H9 (cell line): ENCODE measurements at regions not wholly inside any gene's neighbourhood (a gene's known extent, or its start where the extent isn't known, plus 50 kb on each side); places are given as distances from the start of the nearest gene placed in this dataset.

Source experiments
- DNase-seq: peaks from one replicate; pipeline ENCODE4 v3.0.0-alpha.2; 2017
- H2AFZ ChIP-seq: one replicate; pipeline ENCODE4 v1.6.1; 2013; ENCODE audit warnings: mild to moderate bottlenecking, low read length, control low read depth, moderate library complexity
- H2AK5ac ChIP-seq: 2 replicates; pipeline ENCODE4 v1.6.1; 2013; ENCODE audit warnings: low read length, control low read depth, mixed read lengths; ENCODE audit not compliant: insufficient read length
- H2BK120ac ChIP-seq: one replicate; pipeline ENCODE4 v1.6.1; 2013; ENCODE audit warnings: low read depth, mild to moderate bottlenecking, low read length, control low read depth, inconsistent platforms; ENCODE audit not compliant: poor library complexity, severe bottlenecking
- H2BK12ac ChIP-seq: 2 replicates; pipeline ENCODE4 v1.6.1; 2013; ENCODE audit warnings: low read length, control low read depth, mixed read lengths, low read depth; ENCODE audit not compliant: insufficient read length
- H2BK15ac ChIP-seq: 2 replicates; pipeline ENCODE4 v1.6.1; 2013; ENCODE audit warnings: low read depth, low read length, control low read depth
- H2BK20ac ChIP-seq: one replicate; pipeline ENCODE4 v1.6.1; 2013; ENCODE audit warnings: low read depth, mild to moderate bottlenecking, low read length, control low read depth, inconsistent platforms; ENCODE audit not compliant: poor library complexity, severe bottlenecking
- H2BK5ac ChIP-seq: 2 replicates; pipeline ENCODE4 v1.6.1; 2013; ENCODE audit warnings: low read length, control low read depth, mixed read lengths; ENCODE audit not compliant: insufficient read length
- H3K14ac ChIP-seq: 2 replicates; pipeline ENCODE4 v1.6.1; 2013; ENCODE audit warnings: low read length, control low read depth; ENCODE audit not compliant: insufficient read depth
- H3K18ac ChIP-seq: 2 replicates; pipeline ENCODE4 v1.6.1; 2013; ENCODE audit warnings: low read depth, mild to moderate bottlenecking, mixed read lengths, low read length, control low read depth; ENCODE audit not compliant: insufficient read length
- H3K23ac ChIP-seq: 2 replicates; pipeline ENCODE4 v1.6.1; 2013; ENCODE audit warnings: low read length, control low read depth, mixed read lengths, low read depth; ENCODE audit not compliant: insufficient read length
- H3K23me2 ChIP-seq: 2 replicates; pipeline ENCODE4 v1.6.1; 2013; ENCODE audit warnings: low read depth, mild to moderate bottlenecking, mixed read lengths, low read length, control low read depth; ENCODE audit not compliant: insufficient read length, poor library complexity, severe bottlenecking
- H3K27ac ChIP-seq: 2 replicates; pipeline ENCODE4 v1.5.1; 2013; ENCODE audit warnings: low read length, control low read depth, mixed read lengths, low read depth; ENCODE audit not compliant: insufficient read length
- H3K27me3 ChIP-seq: 2 replicates; pipeline ENCODE4 v1.6.1; 2013; ENCODE audit warnings: low read length, control low read depth, inconsistent platforms; ENCODE audit not compliant: insufficient read depth
- H3K4ac ChIP-seq: 2 replicates; pipeline ENCODE4 v1.6.1; 2013; ENCODE audit warnings: low read depth, mild to moderate bottlenecking, control low read depth, inconsistent platforms, low read length, moderate library complexity
- H3K4me1 ChIP-seq: 2 replicates; pipeline ENCODE4 v1.6.1; 2013; ENCODE audit warnings: low read length, control low read depth, inconsistent platforms; ENCODE audit not compliant: insufficient read depth
- H3K4me2 ChIP-seq: 2 replicates; pipeline ENCODE4 v1.6.1; 2013; ENCODE audit warnings: low read length, control low read depth, mixed read lengths; ENCODE audit not compliant: insufficient read length, insufficient read depth
- H3K56ac ChIP-seq: 2 replicates; pipeline ENCODE4 v1.6.1; 2013; ENCODE audit warnings: low read depth, mild to moderate bottlenecking, mixed read lengths, low read length, control low read depth; ENCODE audit not compliant: insufficient read length
- H3K79me1 ChIP-seq: 2 replicates; pipeline ENCODE4 v1.6.1; 2013; ENCODE audit warnings: low read depth, mild to moderate bottlenecking, moderate library complexity, low read length, control low read depth, inconsistent platforms; ENCODE audit not compliant: insufficient read depth, poor library complexity, severe bottlenecking
- H3K79me2 ChIP-seq: 2 replicates; pipeline ENCODE4 v1.6.1; 2013; ENCODE audit warnings: low read length, control low read depth, inconsistent platforms; ENCODE audit not compliant: insufficient read depth
- H3K9ac ChIP-seq: 2 replicates; pipeline ENCODE4 v1.6.1; 2013; ENCODE audit warnings: low read length, control low read depth, mixed read lengths; ENCODE audit not compliant: insufficient read length; ENCODE audit errors: extremely low read depth
- H3K9me3 ChIP-seq: one replicate; pipeline ENCODE4 v1.6.1; 2013; ENCODE audit warnings: low read depth, low read length, inconsistent platforms; ENCODE audit not compliant: control insufficient read depth
- H3T11ph ChIP-seq: one replicate; pipeline ENCODE4 v1.6.1; 2013; ENCODE audit warnings: mild to moderate bottlenecking, low read length, control low read depth, inconsistent platforms
- H4K20me1 ChIP-seq: one replicate; pipeline ENCODE4 v1.6.1; 2013; ENCODE audit not compliant: control insufficient read depth, insufficient read length, insufficient read depth
- H4K5ac ChIP-seq: 2 replicates; pipeline ENCODE4 v1.6.1; 2013; ENCODE audit warnings: low read depth, mild to moderate bottlenecking, mixed read lengths, low read length, control low read depth; ENCODE audit not compliant: insufficient read length
- H4K8ac ChIP-seq: replicated peaks from 2 replicates; pipeline ENCODE4 v1.6.1; 2013; ENCODE audit warnings: low read length, control low read depth, mixed read lengths, low read depth; ENCODE audit not compliant: insufficient read length
- H4K91ac ChIP-seq: 2 replicates; pipeline ENCODE4 v1.6.1; 2013; ENCODE audit warnings: low read depth, mild to moderate bottlenecking, moderate library complexity, mixed read lengths, low read length, control low read depth; ENCODE audit not compliant: insufficient read length
- H3K27ac Mint-ChIP-seq, 3 experiments: 2 replicates in 2 of 3; 3 replicates in 1 of 3; pipeline ENCODE4 v1.8.0; 2020 to 2021; ENCODE audit warnings: mixed read lengths in 3 of 3, mild to moderate bottlenecking in 1 of 3, moderate library complexity in 1 of 3
- H3K27me3 Mint-ChIP-seq: 2 replicates; pipeline ENCODE4 v1.8.0; 2021; ENCODE audit warnings: low read depth, mild to moderate bottlenecking, moderate library complexity, mixed read lengths
- H3K36me3 Mint-ChIP-seq, 3 experiments: 2 replicates in 2 of 3; 3 replicates in 1 of 3; pipeline ENCODE4 v1.8.0; 2020 to 2021; ENCODE audit warnings: low read depth in 3 of 3, mixed read lengths in 3 of 3; ENCODE audit not compliant: insufficient read depth in 1 of 3
- H3K4me1 Mint-ChIP-seq, 2 experiments: 2 replicates each; pipeline ENCODE4 v1.8.0; 2020; ENCODE audit warnings: mixed read lengths in 2 of 2
- H3K4me3 Mint-ChIP-seq, 2 experiments: 2 replicates in 1 of 2; 3 replicates in 1 of 2; pipeline ENCODE4 v1.8.0; 2020 to 2021; ENCODE audit warnings: mild to moderate bottlenecking in 2 of 2, mixed read lengths in 2 of 2, moderate library complexity in 1 of 2
- H3K9me3 Mint-ChIP-seq, 2 experiments: 2 replicates in 1 of 2; 3 replicates in 1 of 2; pipeline ENCODE4 v1.8.0; 2020; ENCODE audit warnings: mild to moderate bottlenecking in 2 of 2, mixed read lengths in 2 of 2, moderate library complexity in 1 of 2
- CTCF ChIP-seq: fragments of 200-600 bp; sonication (generic); conservative IDR thresholded peaks from 3 replicates; pipeline ENCODE4 v1.8.0; 2021; ENCODE audit warnings: antibody characterized with exemption, mild to moderate bottlenecking
- WGBS: extraction: QIAGEN DNeasy Blood & Tissue Kit; methylation state at CpG from one replicate; pipeline ENCODE4 v1.1.7; 2013; ENCODE audit warnings: missing lambda C conversion rate, low lambda C conversion rate, mixed read lengths; ENCODE audit not compliant: insufficient read length; ENCODE audit errors: extremely low coverage; 5-methylcytosine and 5-hydroxymethylcytosine counted together

DNA sequence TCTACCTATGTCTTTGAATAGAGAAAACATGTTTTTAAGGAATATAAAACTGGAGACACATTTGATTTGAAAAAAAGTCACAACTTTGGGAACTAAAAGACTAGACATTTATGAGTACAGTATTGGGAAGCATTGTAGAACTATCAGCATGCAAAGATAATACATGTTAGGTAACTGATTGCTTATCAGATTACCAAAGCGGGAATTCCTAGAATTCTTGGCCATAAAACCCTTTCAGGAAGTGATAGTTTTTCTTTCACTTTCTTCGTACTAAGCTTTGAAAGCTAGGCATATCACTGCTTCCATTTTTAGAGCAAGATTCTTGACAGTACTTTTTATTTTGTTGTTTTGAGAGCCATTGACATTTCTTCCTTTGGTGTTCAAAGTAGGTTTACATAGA lies 646.6 kb upstream of the PITX2 start:
- no peak overlapping the region for H3K4ac ChIP-seq
- no peaks in the 10 kb centered on the region for H3K27me3 ChIP-seq
- no peak overlapping the region for H2BK20ac ChIP-seq
- no peak overlapping the region for H3K56ac ChIP-seq
- H2BK120ac ChIP-seq, result no peak overlapping the region
- H4K91ac ChIP-seq, result no peak overlapping the region
- H3K79me2 ChIP-seq, result no peaks in the 10 kb centered on the region
- H3K14ac ChIP-seq, result no peak overlapping the region
- no peaks in the 10 kb centered on the region for H3K27me3 Mint-ChIP-seq
- no peak overlapping the region for H4K8ac ChIP-seq
- H3K27ac ChIP-seq, result no peak overlapping the region
- H3K9me3 ChIP-seq, result no peaks in the 10 kb centered on the region
- H3K27ac Mint-ChIP-seq, result no peak overlapping the region; a peak in 1 of 7 replicates
- no peak overlapping the region for H4K5ac ChIP-seq
- H2BK5ac ChIP-seq, result no peak overlapping the region
- H3K9me3 Mint-ChIP-seq, result no peaks in the 10 kb centered on the region
- H3K18ac ChIP-seq, result no peak overlapping the region
- no peak overlapping the region for H2BK15ac ChIP-seq
- no peaks in the 10 kb centered on the region for H3K4me1 ChIP-seq
- no peak overlapping the region for H3T11ph ChIP-seq
- H3K79me1 ChIP-seq, result no peaks in the 10 kb centered on the region
- H2AFZ ChIP-seq, result no peak overlapping the region
- no peaks in the 10 kb centered on the region for H4K20me1 ChIP-seq
- no peak overlapping the region for H3K9ac ChIP-seq
- H2BK12ac ChIP-seq, result no peak overlapping the region
- H3K23ac ChIP-seq, result no peak overlapping the region
- no CpG with 5 or more reads among the region's 2 CpGs for whole genome bisulfite sequencing
- no peak overlapping the region for H3K4me2 ChIP-seq
- H3K36me3 Mint-ChIP-seq, result no peaks in the 10 kb centered on the region
- H2AK5ac ChIP-seq, result no peak overlapping the region
- peaks cover 3 to 5% of the 10 kb centered on the region in 2 experiments; a peak in 2 of 4 replicates for H3K4me1 Mint-ChIP-seq
- DNase-seq, result no peak
- no peaks in the 10 kb centered on the region for H3K23me2 ChIP-seq
- H3K4me3 Mint-ChIP-seq, result no peak overlapping the region
- TF ChIP-seq CTCF, result no peak
